GM23338 (cell line): ENCODE measurements at regions not wholly inside any gene's neighbourhood (a gene's known extent, or its start where the extent isn't known, plus 50 kb on each side); places are given as distances from the start of the nearest gene placed in this dataset.

Experiments used
- ATAC-seq: fragments of 200-7000 bp; cut with Tn5 transposase; 3 replicates; pipeline ENCODE4 v1.9.1; 2020
- DNase-seq: peaks from one replicate; pipeline ENCODE4 v3.0.0-alpha.2; 2015; ENCODE audit warnings: low spot score
- H2AFZ ChIP-seq: fragments of 200-600 bp; sonication (generic); 2 replicates; pipeline ENCODE4 v1.8.0; 2016; ENCODE audit warnings: antibody characterized with exemption, mild to moderate bottlenecking, moderate library complexity
- H3F3A ChIP-seq: fragments of 200-600 bp; sonication (generic); replicated peaks from 2 replicates; pipeline ENCODE4 v1.8.0; 2017; ENCODE audit warnings: antibody characterized with exemption, mixed run types, low read depth
- H3K27ac ChIP-seq: fragments of 200-600 bp; sonication (generic); 2 replicates; pipeline ENCODE4 v1.6.1; 2016; ENCODE audit warnings: low read depth
- H3K27me3 ChIP-seq: fragments of 200-600 bp; sonication (generic); 2 replicates; pipeline ENCODE4 v1.8.0; 2016; ENCODE audit warnings: mild to moderate bottlenecking, mixed run types, moderate library complexity; ENCODE audit not compliant: insufficient read depth
- H3K36me3 ChIP-seq: fragments of 200-600 bp; sonication (generic); 2 replicates; pipeline ENCODE4 v1.8.0; 2016; ENCODE audit warnings: mild to moderate bottlenecking; ENCODE audit not compliant: insufficient read depth
- H3K4me1 ChIP-seq: fragments of 200-600 bp; sonication (generic); 2 replicates; pipeline ENCODE4 v1.8.0; 2016; ENCODE audit warnings: mild to moderate bottlenecking, moderate library complexity; ENCODE audit not compliant: insufficient read depth
- H3K4me2 ChIP-seq: fragments of 200-600 bp; sonication (generic); 2 replicates; pipeline ENCODE4 v1.7.1; 2017; ENCODE audit warnings: mixed run types
- H3K4me3 ChIP-seq: fragments of 200-600 bp; sonication (generic); 2 replicates; pipeline ENCODE4 v1.6.1; 2016; ENCODE audit warnings: mixed run types
- H3K79me2 ChIP-seq: fragments of 200-600 bp; sonication (generic); replicated peaks from 2 replicates; pipeline ENCODE4 v1.8.0; 2017; ENCODE audit warnings: mild to moderate bottlenecking; ENCODE audit not compliant: insufficient read depth
- H3K9me2 ChIP-seq: fragments of 200-600 bp; sonication (generic); 2 replicates; pipeline ENCODE4 v1.8.0; 2017; ENCODE audit not compliant: insufficient read depth
- H4K20me1 ChIP-seq: fragments of 200-600 bp; sonication (generic); replicated peaks from 2 replicates; pipeline ENCODE4 v1.8.0; 2017; ENCODE audit warnings: mild to moderate bottlenecking; ENCODE audit not compliant: insufficient read depth
- H3K27ac Mint-ChIP-seq: 2 replicates; pipeline ENCODE4 v1.8.0; 2020; ENCODE audit warnings: inconsistent platforms, mild to moderate bottlenecking, moderate library complexity, mixed read lengths
- H3K27me3 Mint-ChIP-seq: 3 replicates; pipeline ENCODE4 v1.8.0; 2022; ENCODE audit warnings: low read depth, mild to moderate bottlenecking, moderate library complexity, mixed read lengths, inconsistent platforms; ENCODE audit not compliant: insufficient read depth, poor library complexity
- H3K36me3 Mint-ChIP-seq: 3 replicates; pipeline ENCODE4 v1.8.0; 2021; ENCODE audit warnings: low read depth, mild to moderate bottlenecking, inconsistent platforms, moderate library complexity, mixed read lengths
- H3K4me1 Mint-ChIP-seq: 3 replicates; pipeline ENCODE4 v1.8.0; 2020; ENCODE audit warnings: mild to moderate bottlenecking, inconsistent platforms, mixed read lengths
- H3K4me3 Mint-ChIP-seq: 3 replicates; pipeline ENCODE4 v1.8.0; 2021; ENCODE audit warnings: moderate library complexity, mild to moderate bottlenecking, inconsistent platforms, mixed read lengths
- H3K9me3 Mint-ChIP-seq: 3 replicates; pipeline ENCODE4 v1.8.0; 2020; ENCODE audit warnings: moderate library complexity, mild to moderate bottlenecking, inconsistent platforms, mixed read lengths
- CREB1 ChIP-seq: fragments of 250-450 bp; sonication (Bioruptor Pico); IDR thresholded peaks from 2 replicates; pipeline ENCODE4 v1.5.0; 2020; ENCODE audit warnings: low read depth, mild to moderate bottlenecking, moderate library complexity
- EZH2 ChIP-seq: fragments of 200-600 bp; sonication (generic); IDR thresholded peaks from one replicate; pipeline ENCODE4 v1.8.0; 2017; ENCODE audit warnings: antibody characterized with exemption, mild to moderate bottlenecking, low read depth; ENCODE audit not compliant: unreplicated experiment
- EZH2phosphoT487 ChIP-seq: fragments of 200-600 bp; sonication (generic); IDR thresholded peaks from one replicate; pipeline ENCODE4 v1.8.1; 2018; ENCODE audit warnings: antibody characterized with exemption; ENCODE audit not compliant: unreplicated experiment
- JUNB ChIP-seq: IDR thresholded peaks from one replicate; pipeline ENCODE4 v1.6.1; 2016; ENCODE audit warnings: antibody characterized with exemption; ENCODE audit not compliant: unreplicated experiment
- NANOG ChIP-seq: IDR thresholded peaks from 2 replicates; pipeline ENCODE4 v1.6.1; 2016; ENCODE audit warnings: antibody characterized with exemption, borderline replicate concordance
- POLR2AphosphoS5 ChIP-seq: IDR thresholded peaks from 2 replicates; pipeline ENCODE4 v1.6.1; 2016; ENCODE audit warnings: antibody characterized with exemption, low read depth
- STAT1 ChIP-seq: IDR thresholded peaks from one replicate; pipeline ENCODE4 v1.6.1; 2016; ENCODE audit warnings: antibody characterized with exemption; ENCODE audit not compliant: unreplicated experiment
- ZNF114 ChIP-seq: fragments of 250-450 bp; sonication (Bioruptor Pico); IDR thresholded peaks from 2 replicates; pipeline ENCODE4 v1.5.0; 2020; ENCODE audit warnings: mild to moderate bottlenecking, moderate library complexity
- ZNF331 ChIP-seq: fragments of 250-450 bp; sonication (Bioruptor Pico); IDR thresholded peaks from 2 replicates; pipeline ENCODE4 v1.5.0; 2020; ENCODE audit warnings: low read depth, mild to moderate bottlenecking, moderate library complexity
- TF ChIP-seq, protein P1 (sequence below): fragments of 250-450 bp; sonication (Bioruptor Pico); IDR thresholded peaks from 2 replicates; pipeline ENCODE4 v1.5.0; 2020; ENCODE audit warnings: mild to moderate bottlenecking, moderate library complexity
- TF ChIP-seq, protein P2 (sequence below): IDR thresholded peaks from 2 replicates; pipeline ENCODE4 v1.6.1; 2016; ENCODE audit warnings: antibody characterized with exemption
- TF ChIP-seq, protein P3 (sequence below), 2 experiments: fragments of 200-600 bp in 1 of 2; sonication (generic) in 1 of 2; conservative IDR thresholded peaks; 2 replicates each; pipeline versions ENCODE4 v1.5.1 to v1.6.1; 2016 to 2017; ENCODE audit warnings: antibody characterized with exemption in 2 of 2, low read depth in 2 of 2, mild to moderate bottlenecking in 2 of 2, moderate library complexity in 1 of 2
- TF ChIP-seq, protein P4 (sequence below): IDR thresholded peaks from one replicate; pipeline ENCODE4 v1.6.1; 2018; ENCODE audit warnings: antibody characterized with exemption; ENCODE audit not compliant: unreplicated experiment

DNA sequence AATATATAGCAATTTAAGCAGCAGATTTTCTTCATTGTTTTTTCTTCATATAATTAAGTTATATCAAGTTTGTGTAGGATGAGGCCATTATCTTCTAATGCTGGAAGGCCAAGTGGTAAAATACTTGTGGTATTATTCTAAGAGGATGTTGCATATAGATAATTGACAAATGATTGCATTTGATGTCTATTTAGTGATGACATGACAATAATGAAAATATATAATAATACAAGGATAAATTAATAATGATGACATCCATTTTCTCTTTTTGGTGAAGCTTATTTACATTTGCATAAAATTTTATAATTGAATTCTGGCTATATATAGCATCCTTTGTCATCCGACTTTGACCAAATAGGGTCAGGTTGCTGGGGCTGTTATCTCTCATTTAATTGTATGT lies 195.4 kb upstream of the KCNJ16 start:
- Histone ChIP-seq H3K79me2 (no peaks in the 10 kb centered on the region), H4K20me1 (no peaks in the 10 kb centered on the region), H3K27ac (no peak overlapping the region), H3K27me3 (no peaks in the 10 kb centered on the region), H3K4me2 (no peak overlapping the region), H2AFZ (no peak overlapping the region), H3K4me3 (no peak overlapping the region), H3K4me1 (no peaks in the 10 kb centered on the region), H3K9me2 (no peaks in the 10 kb centered on the region), H3K36me3 (no peaks in the 10 kb centered on the region), H3F3A (no peaks in the 10 kb centered on the region)
- no peaks in the 10 kb centered on the region for H3K27me3 Mint-ChIP-seq
- no peak for ATAC-seq
- TF ChIP-seq STAT1 (no peak), ZNF114 (CRISPR knock-in tag) (no peak), POLR2AphosphoS5 (no peak), NANOG (no peak), ZNF331 (CRISPR knock-in tag) (no peak), JUNB (no peak), CREB1 (CRISPR knock-in tag) (no peak), EZH2 (no peak), EZH2phosphoT487 (no peak)
- TF ChIP-seq, protein P1, sequence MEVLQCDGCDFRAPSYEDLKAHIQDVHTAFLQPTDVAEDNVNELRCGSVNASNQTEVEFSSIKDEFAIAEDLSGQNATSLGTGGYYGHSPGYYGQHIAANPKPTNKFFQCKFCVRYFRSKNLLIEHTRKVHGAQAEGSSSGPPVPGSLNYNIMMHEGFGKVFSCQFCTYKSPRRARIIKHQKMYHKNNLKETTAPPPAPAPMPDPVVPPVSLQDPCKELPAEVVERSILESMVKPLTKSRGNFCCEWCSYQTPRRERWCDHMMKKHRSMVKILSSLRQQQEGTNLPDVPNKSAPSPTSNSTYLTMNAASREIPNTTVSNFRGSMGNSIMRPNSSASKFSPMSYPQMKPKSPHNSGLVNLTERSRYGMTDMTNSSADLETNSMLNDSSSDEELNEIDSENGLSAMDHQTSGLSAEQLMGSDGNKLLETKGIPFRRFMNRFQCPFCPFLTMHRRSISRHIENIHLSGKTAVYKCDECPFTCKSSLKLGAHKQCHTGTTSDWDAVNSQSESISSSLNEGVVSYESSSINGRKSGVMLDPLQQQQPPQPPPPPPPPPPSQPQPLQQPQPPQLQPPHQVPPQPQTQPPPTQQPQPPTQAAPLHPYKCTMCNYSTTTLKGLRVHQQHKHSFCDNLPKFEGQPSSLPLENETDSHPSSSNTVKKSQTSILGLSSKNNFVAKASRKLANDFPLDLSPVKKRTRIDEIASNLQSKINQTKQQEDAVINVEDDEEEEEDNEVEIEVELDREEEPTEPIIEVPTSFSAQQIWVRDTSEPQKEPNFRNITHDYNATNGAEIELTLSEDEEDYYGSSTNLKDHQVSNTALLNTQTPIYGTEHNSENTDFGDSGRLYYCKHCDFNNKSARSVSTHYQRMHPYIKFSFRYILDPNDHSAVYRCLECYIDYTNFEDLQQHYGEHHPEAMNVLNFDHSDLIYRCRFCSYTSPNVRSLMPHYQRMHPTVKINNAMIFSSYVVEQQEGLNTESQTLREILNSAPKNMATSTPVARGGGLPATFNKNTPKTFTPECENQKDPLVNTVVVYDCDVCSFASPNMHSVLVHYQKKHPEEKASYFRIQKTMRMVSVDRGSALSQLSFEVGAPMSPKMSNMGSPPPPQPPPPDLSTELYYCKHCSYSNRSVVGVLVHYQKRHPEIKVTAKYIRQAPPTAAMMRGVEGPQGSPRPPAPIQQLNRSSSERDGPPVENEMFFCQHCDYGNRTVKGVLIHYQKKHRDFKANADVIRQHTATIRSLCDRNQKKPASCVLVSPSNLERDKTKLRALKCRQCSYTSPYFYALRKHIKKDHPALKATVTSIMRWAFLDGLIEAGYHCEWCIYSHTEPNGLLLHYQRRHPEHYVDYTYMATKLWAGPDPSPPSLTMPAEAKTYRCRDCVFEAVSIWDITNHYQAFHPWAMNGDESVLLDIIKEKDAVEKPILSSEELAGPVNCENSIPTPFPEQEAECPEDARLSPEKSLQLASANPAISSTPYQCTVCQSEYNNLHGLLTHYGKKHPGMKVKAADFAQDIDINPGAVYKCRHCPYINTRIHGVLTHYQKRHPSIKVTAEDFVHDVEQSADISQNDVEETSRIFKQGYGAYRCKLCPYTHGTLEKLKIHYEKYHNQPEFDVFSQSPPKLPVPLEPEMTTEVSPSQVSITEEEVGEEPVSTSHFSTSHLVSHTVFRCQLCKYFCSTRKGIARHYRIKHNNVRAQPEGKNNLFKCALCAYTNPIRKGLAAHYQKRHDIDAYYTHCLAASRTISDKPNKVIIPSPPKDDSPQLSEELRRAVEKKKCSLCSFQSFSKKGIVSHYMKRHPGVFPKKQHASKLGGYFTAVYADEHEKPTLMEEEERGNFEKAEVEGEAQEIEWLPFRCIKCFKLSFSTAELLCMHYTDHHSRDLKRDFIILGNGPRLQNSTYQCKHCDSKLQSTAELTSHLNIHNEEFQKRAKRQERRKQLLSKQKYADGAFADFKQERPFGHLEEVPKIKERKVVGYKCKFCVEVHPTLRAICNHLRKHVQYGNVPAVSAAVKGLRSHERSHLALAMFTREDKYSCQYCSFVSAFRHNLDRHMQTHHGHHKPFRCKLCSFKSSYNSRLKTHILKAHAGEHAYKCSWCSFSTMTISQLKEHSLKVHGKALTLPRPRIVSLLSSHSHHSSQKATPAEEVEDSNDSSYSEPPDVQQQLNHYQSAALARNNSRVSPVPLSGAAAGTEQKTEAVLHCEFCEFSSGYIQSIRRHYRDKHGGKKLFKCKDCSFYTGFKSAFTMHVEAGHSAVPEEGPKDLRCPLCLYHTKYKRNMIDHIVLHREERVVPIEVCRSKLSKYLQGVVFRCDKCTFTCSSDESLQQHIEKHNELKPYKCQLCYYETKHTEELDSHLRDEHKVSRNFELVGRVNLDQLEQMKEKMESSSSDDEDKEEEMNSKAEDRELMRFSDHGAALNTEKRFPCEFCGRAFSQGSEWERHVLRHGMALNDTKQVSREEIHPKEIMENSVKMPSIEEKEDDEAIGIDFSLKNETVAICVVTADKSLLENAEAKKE (CRISPR knock-in tag), result no peak
- TF ChIP-seq, protein P2, sequence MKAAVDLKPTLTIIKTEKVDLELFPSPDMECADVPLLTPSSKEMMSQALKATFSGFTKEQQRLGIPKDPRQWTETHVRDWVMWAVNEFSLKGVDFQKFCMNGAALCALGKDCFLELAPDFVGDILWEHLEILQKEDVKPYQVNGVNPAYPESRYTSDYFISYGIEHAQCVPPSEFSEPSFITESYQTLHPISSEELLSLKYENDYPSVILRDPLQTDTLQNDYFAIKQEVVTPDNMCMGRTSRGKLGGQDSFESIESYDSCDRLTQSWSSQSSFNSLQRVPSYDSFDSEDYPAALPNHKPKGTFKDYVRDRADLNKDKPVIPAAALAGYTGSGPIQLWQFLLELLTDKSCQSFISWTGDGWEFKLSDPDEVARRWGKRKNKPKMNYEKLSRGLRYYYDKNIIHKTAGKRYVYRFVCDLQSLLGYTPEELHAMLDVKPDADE, result no peak
- TF ChIP-seq, protein P3, sequence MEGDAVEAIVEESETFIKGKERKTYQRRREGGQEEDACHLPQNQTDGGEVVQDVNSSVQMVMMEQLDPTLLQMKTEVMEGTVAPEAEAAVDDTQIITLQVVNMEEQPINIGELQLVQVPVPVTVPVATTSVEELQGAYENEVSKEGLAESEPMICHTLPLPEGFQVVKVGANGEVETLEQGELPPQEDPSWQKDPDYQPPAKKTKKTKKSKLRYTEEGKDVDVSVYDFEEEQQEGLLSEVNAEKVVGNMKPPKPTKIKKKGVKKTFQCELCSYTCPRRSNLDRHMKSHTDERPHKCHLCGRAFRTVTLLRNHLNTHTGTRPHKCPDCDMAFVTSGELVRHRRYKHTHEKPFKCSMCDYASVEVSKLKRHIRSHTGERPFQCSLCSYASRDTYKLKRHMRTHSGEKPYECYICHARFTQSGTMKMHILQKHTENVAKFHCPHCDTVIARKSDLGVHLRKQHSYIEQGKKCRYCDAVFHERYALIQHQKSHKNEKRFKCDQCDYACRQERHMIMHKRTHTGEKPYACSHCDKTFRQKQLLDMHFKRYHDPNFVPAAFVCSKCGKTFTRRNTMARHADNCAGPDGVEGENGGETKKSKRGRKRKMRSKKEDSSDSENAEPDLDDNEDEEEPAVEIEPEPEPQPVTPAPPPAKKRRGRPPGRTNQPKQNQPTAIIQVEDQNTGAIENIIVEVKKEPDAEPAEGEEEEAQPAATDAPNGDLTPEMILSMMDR (conservative IDR thresholded peaks at IDR 0.05; ENCODE audit: low read depth in 2 of 2), result no peak
- TF ChIP-seq, protein P4, sequence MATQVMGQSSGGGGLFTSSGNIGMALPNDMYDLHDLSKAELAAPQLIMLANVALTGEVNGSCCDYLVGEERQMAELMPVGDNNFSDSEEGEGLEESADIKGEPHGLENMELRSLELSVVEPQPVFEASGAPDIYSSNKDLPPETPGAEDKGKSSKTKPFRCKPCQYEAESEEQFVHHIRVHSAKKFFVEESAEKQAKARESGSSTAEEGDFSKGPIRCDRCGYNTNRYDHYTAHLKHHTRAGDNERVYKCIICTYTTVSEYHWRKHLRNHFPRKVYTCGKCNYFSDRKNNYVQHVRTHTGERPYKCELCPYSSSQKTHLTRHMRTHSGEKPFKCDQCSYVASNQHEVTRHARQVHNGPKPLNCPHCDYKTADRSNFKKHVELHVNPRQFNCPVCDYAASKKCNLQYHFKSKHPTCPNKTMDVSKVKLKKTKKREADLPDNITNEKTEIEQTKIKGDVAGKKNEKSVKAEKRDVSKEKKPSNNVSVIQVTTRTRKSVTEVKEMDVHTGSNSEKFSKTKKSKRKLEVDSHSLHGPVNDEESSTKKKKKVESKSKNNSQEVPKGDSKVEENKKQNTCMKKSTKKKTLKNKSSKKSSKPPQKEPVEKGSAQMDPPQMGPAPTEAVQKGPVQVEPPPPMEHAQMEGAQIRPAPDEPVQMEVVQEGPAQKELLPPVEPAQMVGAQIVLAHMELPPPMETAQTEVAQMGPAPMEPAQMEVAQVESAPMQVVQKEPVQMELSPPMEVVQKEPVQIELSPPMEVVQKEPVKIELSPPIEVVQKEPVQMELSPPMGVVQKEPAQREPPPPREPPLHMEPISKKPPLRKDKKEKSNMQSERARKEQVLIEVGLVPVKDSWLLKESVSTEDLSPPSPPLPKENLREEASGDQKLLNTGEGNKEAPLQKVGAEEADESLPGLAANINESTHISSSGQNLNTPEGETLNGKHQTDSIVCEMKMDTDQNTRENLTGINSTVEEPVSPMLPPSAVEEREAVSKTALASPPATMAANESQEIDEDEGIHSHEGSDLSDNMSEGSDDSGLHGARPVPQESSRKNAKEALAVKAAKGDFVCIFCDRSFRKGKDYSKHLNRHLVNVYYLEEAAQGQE, result no peak
- no peak for DNase-seq
- H3K36me3 Mint-ChIP-seq, result peaks cover 3% of the 10 kb centered on the region; the same call in 2 of the 3 replicates
- H3K9me3 Mint-ChIP-seq, result peaks cover 3% of the 10 kb centered on the region; the same call in 1 of the 3 replicates
- no peak overlapping the region for H3K27ac Mint-ChIP-seq
- no peak overlapping the region for H3K4me3 Mint-ChIP-seq
- no peaks in the 10 kb centered on the region for H3K4me1 Mint-ChIP-seq
